OCI-LY1 (cell line): ENCODE measurements at regions not wholly inside any gene's neighbourhood (a gene's known extent, or its start where the extent isn't known, plus 50 kb on each side); places are given as distances from the start of the nearest gene placed in this dataset.

ENCODE experiments used
- H2AFZ ChIP-seq: fragments of 200-600 bp; sonication (generic), shearing (Covaris generic); 2 replicates; pipeline ENCODE4 v1.6.0; 2014; ENCODE audit warnings: antibody characterized with exemption, mild to moderate bottlenecking, low read length
- H3F3A ChIP-seq: fragments of 200-600 bp; sonication (generic), shearing (Covaris generic); 2 replicates; pipeline ENCODE4 v1.6.0; 2014; ENCODE audit warnings: mild to moderate bottlenecking, antibody characterized with exemption, low read length, moderate library complexity; ENCODE audit not compliant: insufficient read depth
- H3K27ac ChIP-seq: fragments of 200-600 bp; sonication (generic); 2 replicates; pipeline ENCODE4 v1.5.1; 2014; ENCODE audit warnings: low read length, mixed run types, mild to moderate bottlenecking, low read depth; ENCODE audit not compliant: poor library complexity, severe bottlenecking
- H3K27me3 ChIP-seq: fragments of 200-600 bp; sonication (generic); 2 replicates; pipeline ENCODE4 v1.6.0; 2014; ENCODE audit warnings: antibody characterized with exemption, mild to moderate bottlenecking, low read length, moderate library complexity; ENCODE audit not compliant: insufficient read depth
- H3K36me3 ChIP-seq: fragments of 200-600 bp; sonication (generic); 2 replicates; pipeline ENCODE4 v1.6.1; 2014; ENCODE audit warnings: mild to moderate bottlenecking, antibody characterized with exemption, low read length, moderate library complexity, mixed read lengths; ENCODE audit not compliant: insufficient read depth
- H3K4me1 ChIP-seq: fragments of 200-600 bp; sonication (generic); 2 replicates; pipeline ENCODE4 v1.5.1; 2014; ENCODE audit warnings: mild to moderate bottlenecking, low read length, moderate library complexity; ENCODE audit not compliant: insufficient read depth, severe bottlenecking
- H3K4me2 ChIP-seq: fragments of 200-600 bp; sonication (generic), shearing (Covaris generic); 2 replicates; pipeline ENCODE4 v1.6.1; 2014; ENCODE audit warnings: low read length
- H3K4me3 ChIP-seq: fragments of 200-600 bp; sonication (generic); 2 replicates; pipeline ENCODE4 v1.5.1; 2014; ENCODE audit warnings: low read length, low read depth, mild to moderate bottlenecking, mixed read lengths; ENCODE audit not compliant: poor library complexity, severe bottlenecking
- H3K79me2 ChIP-seq: fragments of 200-600 bp; shearing (Covaris generic); 2 replicates; pipeline ENCODE4 v1.6.1; 2016; ENCODE audit warnings: mixed run types, low read length, mixed read lengths; ENCODE audit not compliant: insufficient read depth
- H3K9ac ChIP-seq: fragments of 200-600 bp; sonication (generic), shearing (Covaris generic); 2 replicates; pipeline ENCODE4 v1.6.1; 2014; ENCODE audit warnings: mild to moderate bottlenecking, low read length, mixed read lengths
- H3K9me2 ChIP-seq: fragments of 200-600 bp; sonication (generic), shearing (Covaris generic); 2 replicates; pipeline ENCODE4 v1.6.1; 2014; ENCODE audit warnings: low read depth, mild to moderate bottlenecking, low read length, mixed read lengths
- H3K9me3 ChIP-seq: fragments of 200-600 bp; shearing (Covaris generic); 2 replicates; pipeline ENCODE4 v1.6.1; 2014; ENCODE audit warnings: low read length, mixed read lengths
- H4K20me1 ChIP-seq: fragments of 200-600 bp; sonication (generic), shearing (Covaris generic); 2 replicates; pipeline ENCODE4 v1.6.0; 2016; ENCODE audit warnings: mild to moderate bottlenecking, low read length; ENCODE audit not compliant: insufficient read depth
- CTCF ChIP-seq: fragments of 200-600 bp; sonication (generic), shearing (Covaris generic); IDR thresholded peaks from 2 replicates; pipeline ENCODE4 v1.5.1; 2017; ENCODE audit warnings: mild to moderate bottlenecking, antibody characterized with exemption, low read length, moderate library complexity, mixed read lengths
- EZH2 ChIP-seq: fragments of 200-600 bp; sonication (generic), shearing (Covaris generic); IDR thresholded peaks from 2 replicates; pipeline ENCODE4 v1.8.0; 2017; ENCODE audit warnings: borderline replicate concordance, mixed run types, mild to moderate bottlenecking, antibody characterized with exemption, low read length, moderate library complexity, mixed read lengths

- no peak overlapping the region for H3K27ac ChIP-seq
- no peaks in the 10 kb centered on the region for H3K9me3 ChIP-seq
- H3F3A ChIP-seq: no peaks in the 10 kb centered on the region
- H3K9me2 ChIP-seq: no peaks in the 10 kb centered on the region
- H3K36me3 ChIP-seq: no peaks in the 10 kb centered on the region
- no peaks in the 10 kb centered on the region for H4K20me1 ChIP-seq
- TF ChIP-seq EZH2: no peak
- no peak for TF ChIP-seq CTCF
- H3K9ac ChIP-seq: no peak overlapping the region
- no peaks in the 10 kb centered on the region for H3K27me3 ChIP-seq
- H2AFZ ChIP-seq: no peak overlapping the region
- no peak overlapping the region for H3K4me3 ChIP-seq
- no peak overlapping the region for H3K4me2 ChIP-seq
- no peaks in the 10 kb centered on the region for H3K79me2 ChIP-seq
- no peaks in the 10 kb centered on the region for H3K4me1 ChIP-seq
These were observed 617.0 kb upstream of the CDH18 start for GRCh38 chr5:20604992-20605391.

GRCh38 chr5:20601678-20602100 is 613.7 kb upstream of the CDH18 start:
- Histone ChIP-seq H2AFZ (no peak overlapping the region), H3K27ac (no peak overlapping the region)

GRCh38 chr5:20590356-20590755 is 602.4 kb upstream of the CDH18 start:
- H3K36me3 ChIP-seq: no peaks in the 10 kb centered on the region
- H3K79me2 ChIP-seq: no peaks in the 10 kb centered on the region
- no peak overlapping the region for H3K4me3 ChIP-seq
- TF ChIP-seq EZH2: no peak
- TF ChIP-seq CTCF: no peak
- no peaks in the 10 kb centered on the region for H3K4me1 ChIP-seq
- H3K27me3 ChIP-seq: no peaks in the 10 kb centered on the region
- no peaks in the 10 kb centered on the region for H3K9me2 ChIP-seq
- H3K9ac ChIP-seq: no peak overlapping the region
- no peak overlapping the region for H3K4me2 ChIP-seq
- no peaks in the 10 kb centered on the region for H4K20me1 ChIP-seq
- no peak overlapping the region for H3K27ac ChIP-seq
- H3K9me3 ChIP-seq: no peaks in the 10 kb centered on the region
- no peaks in the 10 kb centered on the region for H3F3A ChIP-seq
- no peak overlapping the region for H2AFZ ChIP-seq

More at GRCh38 chr5:20601678-20602100, 613.7 kb upstream of the CDH18 start:
- Histone ChIP-seq H3K79me2 (no peaks in the 10 kb centered on the region), H3K9me3 (no peaks in the 10 kb centered on the region), H3K4me3 (no peak overlapping the region), H3K27me3 (no peaks in the 10 kb centered on the region), H4K20me1 (no peaks in the 10 kb centered on the region), H3K36me3 (no peaks in the 10 kb centered on the region), H3K4me2 (no peak overlapping the region), H3K9me2 (no peaks in the 10 kb centered on the region), H3K4me1 (no peaks in the 10 kb centered on the region), H3F3A (no peaks in the 10 kb centered on the region), H3K9ac (no peak overlapping the region)
- TF ChIP-seq EZH2 (no peak), CTCF (peak; percentile 30; the same call in 1 of the 2 replicates)
